IMR-90 (cell line): ENCODE measurements at regions not wholly inside any gene's neighbourhood (a gene's known extent, or its start where the extent isn't known, plus 50 kb on each side); places are given as distances from the start of the nearest gene placed in this dataset.

Experiments used
- ATAC-seq: fragments of 200-7000 bp; cut with Tn5 transposase; 2 replicates; pipeline ENCODE4 v1.9.1; 2020; ENCODE audit warnings: low read depth, mild to moderate bottlenecking, moderate library complexity
- BruUV-seq: library from RNA; stranded (reverse); fragments of 400-500 nt; replicated peaks from 2 replicates; lab custom pipeline; 2021; lab: Mats Ljungman, UMichigan
- CTCF ChIA-PET: fragments of 300-600 bp; formaldehyde crosslinking; extraction: SDS; loops from one replicate; lab custom pipeline; 2021; ENCODE audit warnings: antibody characterized with exemption; lab: Yijun Ruan, JAX
- POLR2A ChIA-PET: fragments of 300-600 bp; sonication (Branson Sonifier 250); formaldehyde crosslinking; loops from one replicate; lab custom pipeline; 2022; ENCODE audit warnings: antibody characterized with exemption; ENCODE audit not compliant: unreplicated experiment; lab: Charles Lee
- DNase-seq: peaks from one replicate; pipeline ENCODE4 v3.0.0; 2013
- H2AFZ ChIP-seq: replicated peaks from 2 replicates; pipeline ENCODE3; 2013; ENCODE audit warnings: low read length, mild to moderate bottlenecking; ENCODE audit not compliant: poor library complexity
- H2AK5ac ChIP-seq: 2 replicates; pipeline ENCODE4 v1.6.1; 2013; ENCODE audit warnings: low read depth, low read length, inconsistent platforms
- H2AK9ac ChIP-seq: replicated peaks from 2 replicates; pipeline ENCODE3; 2013; ENCODE audit warnings: mild to moderate bottlenecking, low read depth, low read length, moderate library complexity; ENCODE audit not compliant: poor library complexity
- H2BK120ac ChIP-seq: 2 replicates; pipeline ENCODE4 v1.6.1; 2013; ENCODE audit warnings: low read depth, low read length, inconsistent platforms
- H2BK15ac ChIP-seq: 3 replicates; pipeline ENCODE4 v1.6.1; 2013; ENCODE audit warnings: low read depth, low read length, inconsistent platforms
- H2BK20ac ChIP-seq: 2 replicates; pipeline ENCODE4 v1.6.1; 2013; ENCODE audit warnings: low read depth, mild to moderate bottlenecking, inconsistent platforms, low read length, moderate library complexity
- H2BK5ac ChIP-seq: 2 replicates; pipeline ENCODE4 v1.6.1; 2013; ENCODE audit warnings: mild to moderate bottlenecking, low read depth, low read length, inconsistent platforms; ENCODE audit not compliant: poor library complexity, severe bottlenecking
- H3K14ac ChIP-seq: replicated peaks from 2 replicates; pipeline ENCODE4 v1.6.1; 2013; ENCODE audit warnings: low read depth, low read length, inconsistent platforms
- H3K18ac ChIP-seq: 2 replicates; pipeline ENCODE4 v1.6.1; 2013; ENCODE audit warnings: low read depth, low read length, control low read depth
- H3K23ac ChIP-seq: 2 replicates; pipeline ENCODE4 v1.6.1; 2013; ENCODE audit warnings: low read depth, low read length, inconsistent platforms
- H3K27ac ChIP-seq: 2 replicates; pipeline ENCODE4 v1.5.1; 2013; ENCODE audit warnings: mild to moderate bottlenecking, control low read depth, low read length; ENCODE audit not compliant: insufficient read depth
- H3K27me3 ChIP-seq: 2 replicates; pipeline ENCODE4 v1.6.1; 2013; ENCODE audit warnings: low read length; ENCODE audit not compliant: control insufficient read depth, insufficient read depth
- H3K36me3 ChIP-seq: 2 replicates; pipeline ENCODE4 v1.6.1; 2013; ENCODE audit warnings: low read length, mixed read lengths; ENCODE audit not compliant: control insufficient read depth, insufficient read depth
- H3K4ac ChIP-seq: 2 replicates; pipeline ENCODE4 v1.6.1; 2013; ENCODE audit warnings: low read depth, low read length, inconsistent platforms
- H3K4me1 ChIP-seq: 2 replicates; pipeline ENCODE4 v1.6.1; 2013; ENCODE audit warnings: low read length, mixed read lengths; ENCODE audit not compliant: control insufficient read depth, insufficient read depth
- H3K4me2 ChIP-seq: 2 replicates; pipeline ENCODE4 v1.6.1; 2013; ENCODE audit warnings: low read depth, mild to moderate bottlenecking, control low read depth, low read length, moderate library complexity
- H3K4me3 ChIP-seq: 2 replicates; pipeline ENCODE4 v1.5.1; 2013; ENCODE audit warnings: low read depth, mild to moderate bottlenecking, control low read depth, low read length, moderate library complexity; ENCODE audit not compliant: insufficient read depth
- H3K56ac ChIP-seq: 2 replicates; pipeline ENCODE4 v1.6.1; 2013; ENCODE audit warnings: low read length, inconsistent platforms; ENCODE audit not compliant: insufficient read depth; ENCODE audit errors: extremely low read depth
- H3K79me1 ChIP-seq, 2 experiments: 2 replicates each; pipeline ENCODE4 v1.6.1; 2013; ENCODE audit warnings: low read length in 2 of 2, inconsistent platforms in 1 of 2, low read depth in 1 of 2
- H3K9ac ChIP-seq: 2 replicates; pipeline ENCODE4 v1.6.1; 2013; ENCODE audit warnings: low read depth, low read length, control low read depth
- H3K9me1 ChIP-seq: 2 replicates; pipeline ENCODE4 v1.6.1; 2013; ENCODE audit warnings: low read length, inconsistent platforms; ENCODE audit not compliant: insufficient read depth
- H3K9me3 ChIP-seq: 2 replicates; pipeline ENCODE4 v1.6.1; 2013; ENCODE audit warnings: low read length; ENCODE audit not compliant: control insufficient read depth, insufficient read depth
- H4K20me1 ChIP-seq: 2 replicates; pipeline ENCODE4 v1.6.1; 2013; ENCODE audit warnings: low read length, inconsistent platforms; ENCODE audit not compliant: insufficient read depth
- H4K5ac ChIP-seq: 2 replicates; pipeline ENCODE4 v1.6.1; 2013; ENCODE audit warnings: mild to moderate bottlenecking, low read depth, low read length, control low read depth
- H4K8ac ChIP-seq, 2 experiments: 2 replicates each; pipeline ENCODE4 v1.6.1; 2013; ENCODE audit warnings: low read depth in 2 of 2, low read length in 2 of 2, control low read depth in 1 of 2, inconsistent platforms in 1 of 2
- H4K91ac ChIP-seq: 2 replicates; pipeline ENCODE4 v1.6.1; 2013; ENCODE audit warnings: low read depth, low read length, inconsistent platforms; ENCODE audit not compliant: insufficient read depth
- BHLHE40 ChIP-seq: fragments of 150-350 bp; IDR thresholded peaks from 2 replicates; pipeline ENCODE4 v1.6.1; 2016; ENCODE audit warnings: mild to moderate bottlenecking, low read depth, low read length
- CEBPB ChIP-seq: IDR thresholded peaks from 2 replicates; pipeline ENCODE4 v1.6.1; 2012; ENCODE audit warnings: low read depth, low read length, improper control_type of control experiment
- FOS ChIP-seq: fragments of 150-350 bp; IDR thresholded peaks from 2 replicates; pipeline ENCODE4 v1.6.1; 2016; ENCODE audit warnings: low read depth, low read length
- MAFK ChIP-seq: IDR thresholded peaks from 2 replicates; pipeline ENCODE4 v1.6.1; 2012; ENCODE audit warnings: low read depth, low read length, improper control_type of control experiment
- MAZ ChIP-seq: IDR thresholded peaks from 2 replicates; pipeline ENCODE4 v1.6.1; 2012; ENCODE audit warnings: low read depth, mild to moderate bottlenecking, low read length, improper control_type of control experiment, moderate library complexity, borderline replicate concordance
- MXI1 ChIP-seq: IDR thresholded peaks from 2 replicates; pipeline ENCODE4 v1.6.1; 2012; ENCODE audit warnings: low read depth, mild to moderate bottlenecking, low read length, moderate library complexity, borderline replicate concordance
- POLR2A ChIP-seq: IDR thresholded peaks from 2 replicates; pipeline ENCODE4 v1.6.1; 2012; ENCODE audit warnings: mild to moderate bottlenecking, low read depth, low read length
- RFX5 ChIP-seq: IDR thresholded peaks from 2 replicates; pipeline ENCODE4 v1.8.0; 2012; ENCODE audit warnings: low read depth, mild to moderate bottlenecking, low read length, moderate library complexity
- SMC3 ChIP-seq: fragments of 150-350 bp; IDR thresholded peaks from 2 replicates; pipeline ENCODE4 v1.6.1; 2016; ENCODE audit warnings: low read depth, mild to moderate bottlenecking, antibody characterized with exemption, low read length, moderate library complexity
- dilution Hi-C: fragments of 300-500 bp; cut with HindIII; formaldehyde crosslinking; loops from one replicate; pipeline ENCODE4 v1.14.3; 2018; ENCODE audit warnings: low sequenced_read_pairs; ENCODE audit not compliant: unreplicated experiment
- in situ Hi-C: fragments of 300-500 bp; cut with MboI; formaldehyde crosslinking; loops from 3 replicates; pipeline ENCODE4 v1.14.3; 2019; ENCODE audit warnings: low sequenced_read_pairs, inconsistent platforms, mixed read lengths
- intact Hi-C: fragments of 100-400 bp; cut with micrococcal nuclease; formaldehyde crosslinking; loops from 2 replicates; pipeline ENCODE4 v1.10.0; 2022
- TF ChIP-seq, protein P1 (sequence below): conservative IDR thresholded peaks from 2 replicates; pipeline ENCODE4 v1.5.1; 2012; ENCODE audit warnings: mild to moderate bottlenecking, low read depth, low read length, improper control_type of control experiment
- TF ChIP-seq, protein P2 (sequence below): fragments of 150-350 bp; IDR thresholded peaks from 2 replicates; pipeline ENCODE4 v1.6.1; 2016; ENCODE audit warnings: low read depth, mild to moderate bottlenecking, low read length, moderate library complexity, borderline replicate concordance

DNA sequence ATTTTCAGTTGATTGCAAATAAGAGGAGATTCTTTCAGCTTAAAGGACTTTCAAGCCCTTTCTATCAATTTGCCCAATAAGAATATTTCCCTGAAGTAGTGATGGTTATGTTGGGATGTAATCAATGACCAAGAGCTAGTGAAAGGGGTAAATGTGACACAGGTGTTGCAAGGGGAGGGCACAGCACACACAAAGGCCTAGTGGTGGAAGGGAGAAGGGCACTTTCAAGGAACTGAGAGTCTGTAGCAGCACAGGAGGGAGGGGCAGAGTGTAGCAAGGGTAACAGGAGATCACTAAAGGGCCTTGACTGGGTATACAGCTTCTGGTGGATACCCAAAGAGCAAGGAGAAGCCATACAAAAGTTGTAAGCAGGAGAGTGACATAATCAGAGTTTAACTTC is 217.8 kb upstream of the ARHGEF26 start:
- dilution Hi-C loops: no loop called here
- no peaks in the 10 kb centered on the region for H4K20me1 ChIP-seq

More for the DNA sequence above, 217.8 kb upstream of the ARHGEF26 start:
- Histone ChIP-seq H3K27ac (no peak overlapping the region), H4K8ac (no peak overlapping the region), H2AK9ac (no peak overlapping the region), H4K91ac (no peak overlapping the region), H3K4me1 (no peaks in the 10 kb centered on the region), H3K9ac (no peak overlapping the region), H3K23ac (no peak overlapping the region), H3K79me1 (no peaks in the 10 kb centered on the region), H2BK15ac (no peak overlapping the region), H2AFZ (no peak overlapping the region), H3K4me2 (no peak overlapping the region), H3K14ac (no peak overlapping the region), H3K56ac (no peak overlapping the region), H3K27me3 (no peaks in the 10 kb centered on the region), H3K4ac (no peak overlapping the region), H2BK120ac (no peak overlapping the region), H2AK5ac (no peak overlapping the region), H2BK20ac (no peak overlapping the region), H3K36me3 (no peaks in the 10 kb centered on the region), H3K4me3 (no peak overlapping the region), H4K5ac (no peak overlapping the region), H3K18ac (no peak overlapping the region), H2BK5ac (no peak overlapping the region), H3K9me3 (no peaks in the 10 kb centered on the region), H3K9me1 (no peaks in the 10 kb centered on the region)
- ChIA-PET POLR2A (no interaction called here), CTCF (no interaction called here)
- ATAC-seq (no peak), DNase-seq (no peak)
- no TSS peak for BruUV-seq
- in situ Hi-C loops (no loop called here), intact Hi-C loops (no loop called here)
- TF ChIP-seq, protein P1, sequence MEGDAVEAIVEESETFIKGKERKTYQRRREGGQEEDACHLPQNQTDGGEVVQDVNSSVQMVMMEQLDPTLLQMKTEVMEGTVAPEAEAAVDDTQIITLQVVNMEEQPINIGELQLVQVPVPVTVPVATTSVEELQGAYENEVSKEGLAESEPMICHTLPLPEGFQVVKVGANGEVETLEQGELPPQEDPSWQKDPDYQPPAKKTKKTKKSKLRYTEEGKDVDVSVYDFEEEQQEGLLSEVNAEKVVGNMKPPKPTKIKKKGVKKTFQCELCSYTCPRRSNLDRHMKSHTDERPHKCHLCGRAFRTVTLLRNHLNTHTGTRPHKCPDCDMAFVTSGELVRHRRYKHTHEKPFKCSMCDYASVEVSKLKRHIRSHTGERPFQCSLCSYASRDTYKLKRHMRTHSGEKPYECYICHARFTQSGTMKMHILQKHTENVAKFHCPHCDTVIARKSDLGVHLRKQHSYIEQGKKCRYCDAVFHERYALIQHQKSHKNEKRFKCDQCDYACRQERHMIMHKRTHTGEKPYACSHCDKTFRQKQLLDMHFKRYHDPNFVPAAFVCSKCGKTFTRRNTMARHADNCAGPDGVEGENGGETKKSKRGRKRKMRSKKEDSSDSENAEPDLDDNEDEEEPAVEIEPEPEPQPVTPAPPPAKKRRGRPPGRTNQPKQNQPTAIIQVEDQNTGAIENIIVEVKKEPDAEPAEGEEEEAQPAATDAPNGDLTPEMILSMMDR: no peak
- TF ChIP-seq POLR2A (no peak), SMC3 (no peak), MXI1 (no peak), BHLHE40 (no peak), MAFK (no peak), FOS (no peak), RFX5 (no peak), CEBPB (no peak), MAZ (no peak)
- TF ChIP-seq, protein P2, sequence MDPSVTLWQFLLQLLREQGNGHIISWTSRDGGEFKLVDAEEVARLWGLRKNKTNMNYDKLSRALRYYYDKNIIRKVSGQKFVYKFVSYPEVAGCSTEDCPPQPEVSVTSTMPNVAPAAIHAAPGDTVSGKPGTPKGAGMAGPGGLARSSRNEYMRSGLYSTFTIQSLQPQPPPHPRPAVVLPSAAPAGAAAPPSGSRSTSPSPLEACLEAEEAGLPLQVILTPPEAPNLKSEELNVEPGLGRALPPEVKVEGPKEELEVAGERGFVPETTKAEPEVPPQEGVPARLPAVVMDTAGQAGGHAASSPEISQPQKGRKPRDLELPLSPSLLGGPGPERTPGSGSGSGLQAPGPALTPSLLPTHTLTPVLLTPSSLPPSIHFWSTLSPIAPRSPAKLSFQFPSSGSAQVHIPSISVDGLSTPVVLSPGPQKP: no peak
